ENCODE measurements at regions not wholly inside any gene's neighbourhood (a gene's known extent, or its start where the extent isn't known, plus 50 kb on each side); places are given as distances from the start of the nearest gene placed in this dataset.

DNA sequence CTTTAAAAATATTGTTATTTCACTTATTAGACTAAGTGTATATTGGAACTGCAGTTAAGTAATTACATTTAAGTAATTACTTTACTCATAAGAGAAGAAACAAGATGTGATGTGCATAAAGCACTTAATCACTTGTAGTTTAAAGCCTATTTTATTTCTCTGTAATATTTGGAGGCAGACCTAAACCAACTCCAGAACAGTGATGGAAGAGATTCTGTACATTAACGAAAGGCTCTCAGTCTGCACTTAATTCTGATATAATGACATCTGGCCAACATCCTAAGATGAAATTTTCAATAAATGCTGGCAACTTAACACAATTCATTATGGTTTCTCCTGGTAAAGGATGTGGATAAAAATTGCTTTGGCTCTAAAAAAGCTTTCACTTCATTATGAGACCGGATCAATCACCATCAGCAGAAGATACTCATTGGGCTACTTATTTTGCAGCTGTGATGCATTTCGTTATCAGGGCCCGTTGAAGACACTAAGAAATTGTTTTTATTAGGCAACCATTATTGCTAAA, 342.6 kb downstream of the C4orf33 start:
- TF ChIP-seq, protein P1, sequence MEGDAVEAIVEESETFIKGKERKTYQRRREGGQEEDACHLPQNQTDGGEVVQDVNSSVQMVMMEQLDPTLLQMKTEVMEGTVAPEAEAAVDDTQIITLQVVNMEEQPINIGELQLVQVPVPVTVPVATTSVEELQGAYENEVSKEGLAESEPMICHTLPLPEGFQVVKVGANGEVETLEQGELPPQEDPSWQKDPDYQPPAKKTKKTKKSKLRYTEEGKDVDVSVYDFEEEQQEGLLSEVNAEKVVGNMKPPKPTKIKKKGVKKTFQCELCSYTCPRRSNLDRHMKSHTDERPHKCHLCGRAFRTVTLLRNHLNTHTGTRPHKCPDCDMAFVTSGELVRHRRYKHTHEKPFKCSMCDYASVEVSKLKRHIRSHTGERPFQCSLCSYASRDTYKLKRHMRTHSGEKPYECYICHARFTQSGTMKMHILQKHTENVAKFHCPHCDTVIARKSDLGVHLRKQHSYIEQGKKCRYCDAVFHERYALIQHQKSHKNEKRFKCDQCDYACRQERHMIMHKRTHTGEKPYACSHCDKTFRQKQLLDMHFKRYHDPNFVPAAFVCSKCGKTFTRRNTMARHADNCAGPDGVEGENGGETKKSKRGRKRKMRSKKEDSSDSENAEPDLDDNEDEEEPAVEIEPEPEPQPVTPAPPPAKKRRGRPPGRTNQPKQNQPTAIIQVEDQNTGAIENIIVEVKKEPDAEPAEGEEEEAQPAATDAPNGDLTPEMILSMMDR (IDR thresholded peaks at IDR 0.05): no peak
- TF ChIP-seq POLR2A (IDR thresholded peaks at IDR 0.05): no peak

Measured in right lobe of liver (tissue), 4 donors.